ENCODE measurements at regions not wholly inside any gene's neighbourhood (a gene's known extent, or its start where the extent isn't known, plus 50 kb on each side); places are given as distances from the start of the nearest gene placed in this dataset.

- Histone ChIP-seq H3K4me1 (peaks cover 3% of the 10 kb centered on the region), H3K27ac (replicated peaks) (no peak overlapping the region), H3K9me3 (replicated peaks) (peaks cover 12% of the 10 kb centered on the region), H3K4me3 (no peak overlapping the region), H3K27me3 (ENCODE audit: low read depth) (no peaks in the 10 kb centered on the region), H3K36me3 (no peaks in the 10 kb centered on the region)
- TF ChIP-seq CTCF (IDR thresholded peaks at IDR 0.05; ENCODE audit: borderline replicate concordance), result no peak
- DNase-seq, result no peak
- intact Hi-C loops (cut with micrococcal nuclease), result no loop called here
Observed at GRCh38 chr4:184273166-184274147, 55.8 kb upstream of the ENPP6 start.

- H3K4me3 ChIP-seq, result no peak overlapping the region
- no peaks in the 10 kb centered on the region for H3K9me3 ChIP-seq (replicated peaks)
- no peaks in the 10 kb centered on the region for H3K27me3 ChIP-seq (ENCODE audit: low read depth)
- H3K36me3 ChIP-seq, result no peaks in the 10 kb centered on the region
- H3K27ac ChIP-seq (replicated peaks), result no peak overlapping the region
- intact Hi-C loops (cut with micrococcal nuclease), result no loop called here
- H3K4me1 ChIP-seq, result peaks cover 3% of the 10 kb centered on the region
- TF ChIP-seq CTCF (IDR thresholded peaks at IDR 0.05; ENCODE audit: borderline replicate concordance), result no peak
- DNase-seq, result no peak
Observed at GRCh38 chr4:184270808-184271413, 53.2 kb upstream of the ENPP6 start.

GRCh38 chr4:184269879-184270430, 52.3 kb upstream of the ENPP6 start:
- Histone ChIP-seq H3K36me3 (no peaks in the 10 kb centered on the region), H3K4me3 (no peak overlapping the region), H3K27ac (replicated peaks) (no peak overlapping the region), H3K27me3 (ENCODE audit: low read depth) (no peaks in the 10 kb centered on the region), H3K4me1 (peaks cover 3% of the 10 kb centered on the region), H3K9me3 (replicated peaks) (no peaks in the 10 kb centered on the region)
- DNase-seq, result no peak
- no peak for TF ChIP-seq CTCF (IDR thresholded peaks at IDR 0.05; ENCODE audit: borderline replicate concordance)
- intact Hi-C loops (cut with micrococcal nuclease), result loop anchor here (5.0 kb wide), 1 partner anchor 267 kb away; no protein-coding TSS in a partner anchor

- DNase-seq, result no peak
- H3K4me1 ChIP-seq, result peaks cover 3% of the 10 kb centered on the region
- peak overlapping the region; percentile 56 for H3K27ac ChIP-seq (replicated peaks)
- no peaks in the 10 kb centered on the region for H3K36me3 ChIP-seq
- H3K9me3 ChIP-seq (replicated peaks), result no peaks in the 10 kb centered on the region
- no peak for TF ChIP-seq CTCF (IDR thresholded peaks at IDR 0.05; ENCODE audit: borderline replicate concordance)
- H3K27me3 ChIP-seq (ENCODE audit: low read depth), result no peaks in the 10 kb centered on the region
- intact Hi-C loops (cut with micrococcal nuclease), result loop anchor here (5.0 kb wide), 1 partner anchor 269 kb away; no protein-coding TSS in a partner anchor
- no peak overlapping the region for H3K4me3 ChIP-seq
Observed at GRCh38 chr4:184268584-184269160, 51.0 kb upstream of the ENPP6 start.
